ENCODE measurements at regions not wholly inside any gene's neighbourhood (a gene's known extent, or its start where the extent isn't known, plus 50 kb on each side); places are given as distances from the start of the nearest gene placed in this dataset.

DNA sequence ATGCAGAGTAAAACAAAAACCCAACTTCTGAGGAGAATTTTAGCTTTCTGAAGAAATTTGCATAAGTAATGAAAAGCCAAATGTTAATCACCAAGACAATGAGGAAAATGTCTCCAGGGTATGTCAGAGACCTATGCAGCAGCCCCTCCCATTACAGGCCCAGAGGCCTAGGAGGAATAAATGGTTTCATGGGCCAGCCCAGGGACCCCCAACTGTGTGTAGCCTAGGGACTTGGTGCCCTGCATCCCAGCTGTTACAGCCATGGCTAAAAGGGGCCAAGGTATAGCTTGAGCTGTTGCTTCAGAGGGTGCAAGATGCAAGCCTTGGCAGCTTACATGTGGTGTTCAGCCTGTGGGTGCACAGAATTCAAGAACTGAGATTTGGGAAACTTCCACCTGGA is 1256.9 kb upstream of the PIK3C3 start:
- no peaks in the 10 kb centered on the region for H3K4me1 Mint-ChIP-seq
- no peaks in the 10 kb centered on the region for H3K27me3 Mint-ChIP-seq
- H3K4me3 Mint-ChIP-seq = no peak overlapping the region
- DNase-seq (no peak), ATAC-seq (no peak)
- H3K9me3 Mint-ChIP-seq = peaks cover 19 to 25% of the 10 kb centered on the region in 2 donors
- no peak overlapping the region for H3K27ac Mint-ChIP-seq

DNA sequence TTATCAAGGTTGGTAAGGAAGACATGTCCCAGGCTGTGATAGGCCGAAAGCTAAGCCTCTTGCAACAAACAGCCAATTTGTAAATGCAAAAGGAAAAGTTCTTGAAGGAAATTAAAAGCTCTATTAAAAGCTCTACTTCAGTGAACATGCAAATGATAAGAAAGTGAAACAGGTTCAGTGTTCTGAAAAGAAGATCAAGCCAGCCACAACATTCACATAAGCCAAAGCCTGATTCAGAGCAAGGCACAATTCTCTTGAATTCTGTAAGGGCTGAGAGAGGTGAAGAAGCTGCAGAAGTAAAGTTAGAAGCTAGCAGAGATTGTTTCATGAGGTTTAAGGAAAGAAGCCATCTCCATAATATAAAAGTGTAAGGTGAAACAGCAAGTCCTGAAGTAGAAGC is 1259.5 kb upstream of the PIK3C3 start:
- no peak for DNase-seq
- Mint-ChIP-seq H3K9me3 (peaks cover 19 to 25% of the 10 kb centered on the region in 2 donors), H3K27ac (no peak overlapping the region), H3K4me1 (no peaks in the 10 kb centered on the region), H3K27me3 (no peaks in the 10 kb centered on the region), H3K4me3 (no peak overlapping the region)
- ATAC-seq = no peak

DNA sequence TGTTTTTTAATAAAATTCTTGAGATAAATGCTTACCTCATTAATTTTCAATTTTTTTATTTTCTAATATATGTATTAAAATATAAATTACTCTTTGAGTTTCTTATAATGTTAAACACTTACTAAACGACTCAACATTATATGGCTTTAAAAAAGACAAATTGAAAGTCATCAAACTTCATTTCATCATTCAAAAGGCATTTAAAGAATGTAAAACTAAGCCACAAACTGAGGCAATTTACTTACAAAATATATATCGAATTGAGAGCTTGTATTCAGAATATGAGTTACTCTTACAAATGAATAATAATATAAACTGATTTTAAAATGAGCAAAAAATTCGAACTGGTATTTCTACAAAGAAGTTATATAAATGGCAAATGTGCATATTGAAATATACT is 1262.2 kb upstream of the PIK3C3 start:
- H3K27me3 Mint-ChIP-seq = no peaks in the 10 kb centered on the region
- H3K4me3 Mint-ChIP-seq = no peak overlapping the region
- H3K27ac Mint-ChIP-seq = no peak overlapping the region
- no peaks in the 10 kb centered on the region for H3K4me1 Mint-ChIP-seq
- ATAC-seq = no peak
- no peak for DNase-seq
- H3K9me3 Mint-ChIP-seq = peaks cover 13 to 18% of the 10 kb centered on the region in 2 donors

- Mint-ChIP-seq H3K27me3 (no peaks in the 10 kb centered on the region), H3K4me1 (no peaks in the 10 kb centered on the region), H3K9me3 (peaks cover 6 to 16% of the 10 kb centered on the region in 2 donors), H3K4me3 (no peak overlapping the region), H3K27ac (no peak overlapping the region)
- ATAC-seq (no peak), DNase-seq (no peak)
Measured at GRCh38 chr18:40690062-40690461, 1265.0 kb upstream of the PIK3C3 start.

GRCh38 chr18:40687399-40687798 is 1267.6 kb upstream of the PIK3C3 start:
- peaks cover 6 to 23% of the 10 kb centered on the region in 2 donors for H3K9me3 Mint-ChIP-seq
- DNase-seq = no peak
- no peak overlapping the region for H3K27ac Mint-ChIP-seq
- no peaks in the 10 kb centered on the region for H3K27me3 Mint-ChIP-seq
- H3K4me1 Mint-ChIP-seq = no peaks in the 10 kb centered on the region
- ATAC-seq = no peak
- H3K4me3 Mint-ChIP-seq = no peak overlapping the region

GRCh38 chr18:40686836-40687235 is 1268.2 kb upstream of the PIK3C3 start:
- Mint-ChIP-seq H3K27me3 (no peaks in the 10 kb centered on the region), H3K27ac (no peak overlapping the region), H3K9me3 (peaks cover 6 to 29% of the 10 kb centered on the region in 2 donors), H3K4me1 (no peaks in the 10 kb centered on the region), H3K4me3 (no peak overlapping the region)
- ATAC-seq = no peak
- DNase-seq = no peak

- H3K4me3 Mint-ChIP-seq = no peak overlapping the region
- H3K27ac Mint-ChIP-seq = no peak overlapping the region
- no peak for ATAC-seq
- no peaks in the 10 kb centered on the region for H3K27me3 Mint-ChIP-seq
- no peak for DNase-seq
- H3K4me1 Mint-ChIP-seq = no peaks in the 10 kb centered on the region
- H3K9me3 Mint-ChIP-seq = peaks cover 6 to 30% of the 10 kb centered on the region in 2 donors
Measured at GRCh38 chr18:40685219-40685618, 1269.8 kb upstream of the PIK3C3 start.

DNA sequence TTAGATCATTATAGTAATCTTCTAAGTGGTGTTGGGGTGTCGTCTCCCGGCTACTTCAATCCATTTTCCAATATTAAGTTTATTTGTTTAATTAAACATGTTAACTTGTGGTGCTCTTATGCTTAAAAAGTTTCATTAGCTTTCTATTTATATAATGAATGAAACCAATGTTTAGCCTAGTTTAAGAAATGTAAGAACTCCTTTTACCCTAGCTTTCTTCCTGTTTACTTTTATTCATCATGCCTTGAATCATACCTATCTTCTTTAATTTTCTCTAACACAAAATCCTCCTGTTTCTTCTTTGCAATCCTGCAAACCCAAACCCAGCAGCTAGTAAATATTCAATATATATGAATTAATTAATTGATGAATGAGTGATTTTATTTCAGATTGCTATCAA is 1276.7 kb upstream of the PIK3C3 start:
- H3K4me1 Mint-ChIP-seq = no peaks in the 10 kb centered on the region
- no peak for ATAC-seq
- no peak for DNase-seq
- no peaks in the 10 kb centered on the region for H3K27me3 Mint-ChIP-seq
- no peak overlapping the region for H3K27ac Mint-ChIP-seq
- peaks cover 7 to 8% of the 10 kb centered on the region in 2 donors for H3K9me3 Mint-ChIP-seq
- no peak overlapping the region for H3K4me3 Mint-ChIP-seq

DNA sequence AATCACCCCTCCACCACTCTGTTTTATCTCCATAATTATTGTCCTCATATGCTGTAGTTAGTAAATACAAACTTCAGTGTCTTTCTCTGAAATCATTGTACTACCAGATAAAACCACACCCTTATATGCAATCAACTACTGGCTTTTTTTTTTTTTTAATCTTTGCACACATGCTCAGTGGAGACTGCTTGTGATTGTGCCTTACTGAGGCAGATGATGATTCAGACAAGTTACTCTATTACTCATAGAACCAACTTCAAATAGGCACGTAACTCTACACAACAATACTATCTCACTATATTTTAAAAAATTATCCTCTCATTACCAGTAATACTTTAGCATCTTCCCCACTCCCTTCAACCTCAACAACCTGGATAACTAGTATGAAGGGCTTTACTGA is 1278.4 kb upstream of the PIK3C3 start:
- H3K9me3 Mint-ChIP-seq = peaks cover 0 to 8% of the 10 kb centered on the region in 2 donors
- H3K27me3 Mint-ChIP-seq = no peaks in the 10 kb centered on the region
- no peak overlapping the region for H3K27ac Mint-ChIP-seq
- DNase-seq = no peak
- ATAC-seq = no peak
- no peaks in the 10 kb centered on the region for H3K4me1 Mint-ChIP-seq
- no peak overlapping the region for H3K4me3 Mint-ChIP-seq

- no peak overlapping the region for H3K4me3 Mint-ChIP-seq
- no peak overlapping the region for H3K27ac Mint-ChIP-seq
- peaks cover 0 to 8% of the 10 kb centered on the region in 2 donors for H3K9me3 Mint-ChIP-seq
- ATAC-seq (no peak), DNase-seq (no peak)
- no peaks in the 10 kb centered on the region for H3K27me3 Mint-ChIP-seq
- no peaks in the 10 kb centered on the region for H3K4me1 Mint-ChIP-seq
Measured at GRCh38 chr18:40673150-40673549, 1281.9 kb upstream of the PIK3C3 start.

DNA sequence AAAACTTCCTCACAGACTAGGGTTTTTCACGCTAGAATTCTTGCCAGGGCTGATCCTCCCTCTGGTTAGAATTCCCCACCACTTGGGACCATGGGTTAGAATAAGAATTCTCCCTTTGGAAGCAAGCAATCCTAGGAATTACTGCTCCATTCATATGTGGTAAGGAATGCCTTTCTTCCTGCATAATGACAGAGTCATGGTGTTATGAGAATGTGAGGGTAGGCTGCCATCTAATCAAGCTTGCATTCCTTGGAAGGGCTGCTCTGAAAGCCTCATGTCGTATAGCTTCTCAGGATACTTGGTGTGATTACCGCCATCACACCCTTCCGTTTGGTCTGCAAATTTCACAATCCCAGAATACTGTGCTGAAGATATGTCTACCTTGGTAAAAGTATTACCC is 1282.4 kb upstream of the PIK3C3 start:
- H3K4me1 Mint-ChIP-seq = no peaks in the 10 kb centered on the region
- H3K4me3 Mint-ChIP-seq = no peak overlapping the region
- no peak for ATAC-seq
- H3K27me3 Mint-ChIP-seq = no peaks in the 10 kb centered on the region
- peaks cover 0 to 10% of the 10 kb centered on the region in 2 donors for H3K9me3 Mint-ChIP-seq
- no peak for DNase-seq
- no peak overlapping the region for H3K27ac Mint-ChIP-seq

DNA sequence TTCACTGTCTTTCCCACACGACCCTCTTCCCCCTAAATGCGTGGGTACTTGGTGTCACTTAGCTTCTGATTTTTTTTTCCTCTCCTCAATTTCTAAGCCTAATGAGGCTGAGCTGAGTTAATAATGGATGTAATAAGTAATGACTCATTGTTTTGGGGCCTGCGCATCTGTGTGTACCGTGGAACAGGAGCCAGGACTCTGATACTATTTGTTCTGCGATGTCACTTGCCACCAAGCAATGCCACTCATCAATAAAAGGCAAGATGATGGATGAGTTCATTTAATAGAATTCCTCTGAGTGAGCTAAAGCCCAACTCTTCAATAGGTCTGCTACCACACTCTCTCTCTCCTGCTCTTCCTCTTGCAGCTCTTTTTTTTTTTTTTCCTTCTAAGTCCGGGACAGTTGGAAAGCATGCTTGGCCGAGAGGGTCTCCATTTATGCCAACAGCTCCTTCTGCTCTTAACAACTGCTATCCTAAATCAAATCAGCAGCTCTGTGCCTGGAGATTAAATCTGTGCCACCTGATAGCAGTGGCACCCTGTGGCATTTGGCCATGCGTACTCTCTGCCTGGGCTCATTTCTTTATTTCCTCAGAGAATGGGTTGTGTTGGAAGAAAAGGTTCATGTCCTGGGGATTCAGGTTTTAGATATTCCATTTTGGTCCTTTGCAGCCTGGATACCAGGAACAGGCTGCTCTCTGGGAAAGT is 1284.2 kb upstream of the PIK3C3 start:
- H3K9me3 Mint-ChIP-seq = peaks cover 4 to 12% of the 10 kb centered on the region in 2 donors
- H3K27me3 Mint-ChIP-seq = no peaks in the 10 kb centered on the region
- no peak for DNase-seq
- no peak overlapping the region for H3K4me3 Mint-ChIP-seq
- no peak overlapping the region for H3K27ac Mint-ChIP-seq
- no peak for ATAC-seq
- H3K4me1 Mint-ChIP-seq = no peaks in the 10 kb centered on the region

GRCh38 chr18:40662898-40663437 is 1292.1 kb upstream of the PIK3C3 start:
- DNase-seq (no peak), ATAC-seq (no peak)
- Mint-ChIP-seq H3K27ac (no peak overlapping the region), H3K27me3 (no peaks in the 10 kb centered on the region), H3K4me3 (no peak overlapping the region), H3K4me1 (no peaks in the 10 kb centered on the region), H3K9me3 (peaks cover 7 to 12% of the 10 kb centered on the region in 2 donors)

GRCh38 chr18:40653682-40654081 is 1301.4 kb upstream of the PIK3C3 start:
- Mint-ChIP-seq H3K9me3 (peaks cover 18 to 32% of the 10 kb centered on the region in 2 donors), H3K4me1 (no peaks in the 10 kb centered on the region), H3K4me3 (no peak overlapping the region)

GRCh38 chr18:40652321-40652720 is 1302.7 kb upstream of the PIK3C3 start:
- DNase-seq (no peak), ATAC-seq (no peak)
- peaks cover 18 to 26% of the 10 kb centered on the region in 2 donors for H3K9me3 Mint-ChIP-seq
- H3K27ac Mint-ChIP-seq = no peak overlapping the region
- H3K4me3 Mint-ChIP-seq = no peak overlapping the region
- no peaks in the 10 kb centered on the region for H3K27me3 Mint-ChIP-seq
- H3K4me1 Mint-ChIP-seq = no peaks in the 10 kb centered on the region

More at GRCh38 chr18:40653682-40654081, 1301.4 kb upstream of the PIK3C3 start:
- no peaks in the 10 kb centered on the region for H3K27me3 Mint-ChIP-seq
- ATAC-seq (no peak), DNase-seq (no peak)
- no peak overlapping the region for H3K27ac Mint-ChIP-seq

GRCh38 chr18:40651163-40651562 is 1303.9 kb upstream of the PIK3C3 start:
- no peaks in the 10 kb centered on the region for H3K27me3 Mint-ChIP-seq
- DNase-seq = no peak
- ATAC-seq = no peak
- no peaks in the 10 kb centered on the region for H3K4me1 Mint-ChIP-seq
- H3K9me3 Mint-ChIP-seq = peaks cover 18 to 26% of the 10 kb centered on the region in 2 donors
- no peak overlapping the region for H3K27ac Mint-ChIP-seq
- no peak overlapping the region for H3K4me3 Mint-ChIP-seq
